GM12878 (cell line): ENCODE measurements at regions not wholly inside any gene's neighbourhood (a gene's known extent, or its start where the extent isn't known, plus 50 kb on each side); places are given as distances from the start of the nearest gene placed in this dataset.

Experiments used
- ATAC-seq: fragments of 200-7000 bp; cut with Tn5 transposase; 3 replicates; pipeline ENCODE4 v1.9.1; 2020; ENCODE audit warnings: mild to moderate bottlenecking, moderate library complexity
- BruUV-seq: library from RNA; stranded (reverse); fragments of 400-500 nt; replicated peaks from 2 replicates; lab custom pipeline; 2021; lab: Mats Ljungman, UMichigan
- CTCF ChIA-PET: fragments of 300-600 bp; sonication (Branson Sonifier 250); formaldehyde crosslinking; extraction: SDS; loops from one replicate; lab custom pipeline; 2021; ENCODE audit warnings: inconsistent platforms; lab: Yijun Ruan, JAX
- POLR2A ChIA-PET: fragments of 350-600 bp; formaldehyde crosslinking; extraction: SDS; loops from one replicate; lab custom pipeline; 2021; ENCODE audit warnings: inconsistent platforms; lab: Charles Lee
- RAD21 ChIA-PET: fragments of 300-600 bp; sonication (Branson Sonifier 250); formaldehyde crosslinking; loops from one replicate; lab custom pipeline; 2023; ENCODE audit warnings: antibody characterized with exemption; ENCODE audit not compliant: unreplicated experiment; lab: Charles Lee
- SMC1A ChIA-PET: fragments of 300-600 bp; sonication (Branson Sonifier 250); formaldehyde crosslinking; loops from one replicate; lab custom pipeline; 2023; ENCODE audit not compliant: unreplicated experiment, uncharacterized antibody; lab: Charles Lee
- DNase-seq: peaks from one replicate; pipeline ENCODE4 v3.0.0-alpha.2; 2011; ENCODE audit warnings: low read depth, low spot score
- FAIRE-seq: peaks from 3 replicates; lab custom pipeline; 2011; peaks lifted over from hg19 to GRCh38; lab: Jason Lieb, UNC
- H2AFZ ChIP-seq: 2 replicates; pipeline ENCODE4 v1.6.0; 2011; ENCODE audit warnings: low read depth, low read length, control low read depth; ENCODE audit not compliant: control insufficient read depth
- H3K27ac ChIP-seq: 2 replicates; pipeline ENCODE4 v1.5.1; 2011; ENCODE audit warnings: control low read depth; ENCODE audit not compliant: control insufficient read depth, insufficient read depth
- H3K27me3 ChIP-seq, 2 experiments: replicated peaks in 1 of 2; 2 replicates each; pipeline versions ENCODE4 v1.6.0 to v1.6.1; 2011; ENCODE audit warnings: low read length in 1 of 2; ENCODE audit not compliant: control insufficient read depth in 2 of 2, insufficient read depth in 2 of 2
- H3K36me3 ChIP-seq, 2 experiments: 2 replicates each; pipeline ENCODE4 v1.5.1; 2011; ENCODE audit warnings: low read length in 1 of 2; ENCODE audit not compliant: control insufficient read depth in 2 of 2, insufficient read depth in 2 of 2
- H3K4me1 ChIP-seq: 2 replicates; pipeline ENCODE4 v1.6.1; 2011; ENCODE audit warnings: mild to moderate bottlenecking, low read length, moderate library complexity, mixed read lengths; ENCODE audit not compliant: control insufficient read depth, insufficient read depth
- H3K4me2 ChIP-seq: 2 replicates; pipeline ENCODE4 v1.6.0; 2011; ENCODE audit warnings: control low read depth; ENCODE audit not compliant: control insufficient read depth, insufficient read depth
- H3K4me3 ChIP-seq: fragments of 200-600 bp; sonication (generic); 2 replicates; pipeline ENCODE4 v1.5.1; 2016
- H3K79me2 ChIP-seq: 2 replicates; pipeline ENCODE4 v1.6.0; 2011; ENCODE audit warnings: low read length; ENCODE audit not compliant: control insufficient read depth, insufficient read depth
- H3K9ac ChIP-seq: 2 replicates; pipeline ENCODE4 v1.8.0; 2011; ENCODE audit warnings: low read length, control low read depth, mixed read lengths; ENCODE audit not compliant: control insufficient read depth, insufficient read depth
- H3K9me3 ChIP-seq: replicated peaks from 3 replicates; pipeline ENCODE4 v1.5.1; 2011; ENCODE audit warnings: mild to moderate bottlenecking, low read length; ENCODE audit not compliant: control insufficient read depth, insufficient read depth
- H4K20me1 ChIP-seq: 2 replicates; pipeline ENCODE4 v1.6.0; 2011; ENCODE audit not compliant: control insufficient read depth, insufficient read depth
- E2F8 ChIP-seq: fragments of 450-650 bp; IDR thresholded peaks from 2 replicates; pipeline ENCODE4 v1.6.1; 2018; ENCODE audit warnings: mild to moderate bottlenecking, low read depth, moderate library complexity; ENCODE audit not compliant: partially characterized antibody
- EED ChIP-seq: sonication (generic); IDR thresholded peaks from 2 replicates; pipeline ENCODE4 v1.6.1; 2016; ENCODE audit warnings: antibody characterized with exemption, low read depth
- EZH2 ChIP-seq: IDR thresholded peaks from 2 replicates; pipeline ENCODE4 v1.6.1; 2012; ENCODE audit warnings: low read depth, mild to moderate bottlenecking, control low read depth, inconsistent platforms, low read length, borderline replicate concordance; ENCODE audit not compliant: control insufficient read depth
- IRF3 ChIP-seq: fragments of 450-650 bp; IDR thresholded peaks from 2 replicates; pipeline ENCODE4 v1.6.1; 2014; ENCODE audit warnings: mild to moderate bottlenecking
- JUNB ChIP-seq: IDR thresholded peaks from 2 replicates; pipeline ENCODE4 v1.6.1; 2016; ENCODE audit warnings: antibody characterized with exemption, mild to moderate bottlenecking
- MTA3 ChIP-seq: IDR thresholded peaks from 2 replicates; pipeline ENCODE4 v1.6.1; 2012; ENCODE audit warnings: low read length, inconsistent platforms, borderline replicate concordance
- NBN ChIP-seq: fragments of 450-650 bp; IDR thresholded peaks from 2 replicates; pipeline ENCODE4 v1.6.1; 2016
- NFYA ChIP-seq: IDR thresholded peaks from 2 replicates; pipeline ENCODE4 v1.6.1; 2011; ENCODE audit warnings: low read depth, mild to moderate bottlenecking, low read length, improper control_type of control experiment, borderline replicate concordance
- NR2F1 ChIP-seq: fragments of 450-650 bp; conservative IDR thresholded peaks from 2 replicates; pipeline ENCODE4 v1.6.1; 2017; ENCODE audit warnings: mild to moderate bottlenecking
- NRF1 ChIP-seq: conservative IDR thresholded peaks from 2 replicates; pipeline ENCODE4 v1.6.1; 2011; ENCODE audit warnings: mild to moderate bottlenecking, low read depth, low read length, improper control_type of control experiment
- STAT1 ChIP-seq: fragments of 450-650 bp; conservative IDR thresholded peaks from 2 replicates; pipeline ENCODE4 v1.6.1; 2014; ENCODE audit warnings: antibody characterized with exemption, mild to moderate bottlenecking
- TARDBP ChIP-seq: IDR thresholded peaks from 2 replicates; pipeline ENCODE4 v1.6.1; 2016; ENCODE audit warnings: borderline replicate concordance
- USF1 ChIP-seq: IDR thresholded peaks from 2 replicates; pipeline ENCODE4 v1.6.1; 2011; ENCODE audit warnings: borderline replicate concordance, low read depth, mild to moderate bottlenecking, moderate library complexity, mixed read lengths, low read length; ENCODE audit not compliant: insufficient read depth; ENCODE audit errors: extremely low read length
- USF2 ChIP-seq: IDR thresholded peaks from 2 replicates; pipeline ENCODE4 v1.6.1; 2011; ENCODE audit warnings: low read depth, low read length, improper control_type of control experiment, borderline replicate concordance
- WGBS: methylation state at CpG from one replicate; pipeline ENCODE4 v1.1.6; 2016; ENCODE audit warnings: low lambda C conversion rate; ENCODE audit not compliant: insufficient replicate concordance, insufficient coverage; ENCODE audit errors: missing lambda C conversion rate; 5-methylcytosine and 5-hydroxymethylcytosine counted together
- in situ Hi-C: fragments of 300-500 bp; cut with MboI; formaldehyde crosslinking; loops from 9 replicates; pipeline ENCODE4 v1.14.3; 2018; ENCODE audit warnings: mixed read lengths
- intact Hi-C: fragments of 100-400 bp; cut with micrococcal nuclease; formaldehyde crosslinking; loops from one replicate; pipeline ENCODE4 v1.14.2; 2022; ENCODE audit not compliant: unreplicated experiment
- TF ChIP-seq, protein P1 (sequence below): IDR thresholded peaks from 2 replicates; pipeline ENCODE4 v1.6.1; 2011; ENCODE audit warnings: borderline replicate concordance, low read depth, mild to moderate bottlenecking, moderate library complexity, low read length; ENCODE audit not compliant: insufficient read depth, poor library complexity, severe bottlenecking

DNA sequence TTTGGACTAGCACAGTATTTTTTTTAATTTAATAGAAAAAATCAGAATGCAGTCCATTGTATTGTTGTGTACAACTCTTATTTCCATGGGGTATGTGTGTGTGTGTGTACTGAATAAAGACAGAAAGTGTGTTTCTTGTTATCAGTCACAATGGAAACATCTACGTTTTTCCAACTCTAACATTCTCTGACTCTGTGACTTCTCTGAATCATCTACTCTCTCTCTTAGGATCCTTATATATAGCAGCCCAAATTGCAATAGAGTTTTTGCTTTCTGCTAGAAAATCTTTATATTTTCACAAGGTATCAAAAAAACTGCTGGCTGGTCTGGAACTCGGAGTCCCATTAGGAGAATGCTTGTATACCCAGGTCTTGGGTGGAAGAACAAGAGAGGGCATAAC is 138.9 kb upstream of the ARID2 start:
- Histone ChIP-seq H4K20me1 (no peaks in the 10 kb centered on the region), H3K79me2 (no peaks in the 10 kb centered on the region), H3K9me3 (no peaks in the 10 kb centered on the region; the same call in 1 of the 3 replicates), H2AFZ (no peak overlapping the region), H3K4me1 (no peaks in the 10 kb centered on the region), H3K27me3 (no peaks in the 10 kb centered on the region; a peak in 1 of 4 replicates), H3K36me3 (no peaks in the 10 kb centered on the region), H3K4me2 (no peak overlapping the region), H3K9ac (no peak overlapping the region), H3K27ac (no peak overlapping the region), H3K4me3 (no peak overlapping the region)
- ChIA-PET RAD21 (no interaction called here), POLR2A (no interaction called here), SMC1A (no interaction called here), CTCF (no interaction called here)
- no peak for ATAC-seq
- WGBS = 4% methylated on average over 2 of the region's 2 CpGs
- DNase-seq = no peak
- no TSS peak for BruUV-seq
- no peak for TF ChIP-seq NR2F1
- no peak for TF ChIP-seq USF1
- TF ChIP-seq IRF3 = no peak
- TF ChIP-seq E2F8 = no peak
- TF ChIP-seq EED = no peak
- TF ChIP-seq, protein P1, sequence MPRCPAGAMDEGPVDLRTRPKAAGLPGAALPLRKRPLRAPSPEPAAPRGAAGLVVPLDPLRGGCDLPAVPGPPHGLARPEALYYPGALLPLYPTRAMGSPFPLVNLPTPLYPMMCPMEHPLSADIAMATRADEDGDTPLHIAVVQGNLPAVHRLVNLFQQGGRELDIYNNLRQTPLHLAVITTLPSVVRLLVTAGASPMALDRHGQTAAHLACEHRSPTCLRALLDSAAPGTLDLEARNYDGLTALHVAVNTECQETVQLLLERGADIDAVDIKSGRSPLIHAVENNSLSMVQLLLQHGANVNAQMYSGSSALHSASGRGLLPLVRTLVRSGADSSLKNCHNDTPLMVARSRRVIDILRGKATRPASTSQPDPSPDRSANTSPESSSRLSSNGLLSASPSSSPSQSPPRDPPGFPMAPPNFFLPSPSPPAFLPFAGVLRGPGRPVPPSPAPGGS = no peak
- TF ChIP-seq TARDBP = no peak
- TF ChIP-seq NFYA = no peak
- no peak for TF ChIP-seq STAT1
- TF ChIP-seq MTA3 = no peak
- TF ChIP-seq NRF1 = no peak
- no peak for TF ChIP-seq NBN
- TF ChIP-seq USF2 = no peak
- no peak for TF ChIP-seq EZH2
- TF ChIP-seq JUNB = no peak
- in situ Hi-C loops = no loop called here
- FAIRE-seq = no peak
- intact Hi-C loops = no loop called here
